GM21360 (cell line): ENCODE measurements at regions not wholly inside any gene's neighbourhood (a gene's known extent, or its start where the extent isn't known, plus 50 kb on each side); places are given as distances from the start of the nearest gene placed in this dataset.
"Not testable (repeated sequence)": the region's sequence is repeated elsewhere in the genome, so short reads cannot be mapped to it uniquely, and the experiment has no call there.

Experiments
- ATAC-seq: cut with Tn5 transposase; IDR thresholded peaks from one replicate; pipeline ENCODE4 v1.9.1; 2021; ENCODE audit warnings: mild to moderate bottlenecking, moderate library complexity; ENCODE audit not compliant: unreplicated experiment

- ATAC-seq, result not testable (repeated sequence)
These were observed 91.7 kb upstream of the OLIG2 start for GRCh38 chr21:32934068-32934467.

- no peak for ATAC-seq
These were observed 90.9 kb upstream of the OLIG2 start for GRCh38 chr21:32934829-32935228.

DNA sequence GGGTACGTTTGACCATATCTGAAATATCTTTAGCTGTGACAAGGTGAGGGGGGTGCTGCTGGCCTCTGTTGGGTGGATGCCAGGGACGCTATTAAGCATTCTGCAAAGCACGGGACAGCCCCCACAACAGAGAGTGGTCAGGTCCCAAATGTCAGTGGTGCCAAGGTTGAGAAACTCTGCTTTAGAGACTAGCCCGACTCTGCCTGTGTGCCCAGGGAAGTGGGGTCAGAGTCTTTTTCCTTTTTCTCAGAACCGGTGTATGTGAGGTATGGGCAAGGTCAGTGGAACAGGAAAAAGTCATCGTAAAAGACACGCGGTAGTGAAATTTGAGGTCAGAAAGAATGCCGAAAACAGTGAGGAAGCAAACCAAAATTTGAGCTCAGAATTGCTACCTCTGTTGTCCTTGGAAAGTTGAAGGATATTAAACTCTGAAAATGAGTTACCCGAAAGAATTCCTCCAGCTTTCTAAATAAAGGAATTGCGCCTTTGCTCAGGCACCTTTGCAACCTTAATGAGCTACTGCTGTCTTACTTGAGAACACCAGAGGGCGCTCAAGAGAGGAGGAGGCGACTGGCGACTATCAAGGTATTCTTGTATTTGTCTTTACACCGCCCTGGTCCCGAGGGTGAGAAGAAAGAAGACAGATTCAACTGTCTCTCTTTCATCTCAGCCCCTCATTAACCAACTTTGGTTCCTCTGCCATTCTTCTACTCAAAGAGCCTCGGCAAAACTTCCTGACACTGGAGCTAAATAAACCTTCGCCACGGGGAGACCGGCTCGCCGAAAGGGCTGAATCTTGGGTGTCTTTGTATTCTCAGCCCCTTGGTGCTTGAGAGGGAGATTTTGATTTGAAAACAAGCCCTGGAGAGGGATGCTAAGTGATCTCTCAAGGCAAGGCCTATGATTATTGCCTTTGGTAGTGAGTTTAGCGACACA lies 85.4 kb upstream of the OLIG2 start:
- no peak for ATAC-seq

GRCh38 chr21:32941263-32941662 lies 84.5 kb upstream of the OLIG2 start:
- no peak for ATAC-seq

GRCh38 chr21:32946654-32947053 lies 79.1 kb upstream of the OLIG2 start:
- no peak for ATAC-seq

DNA sequence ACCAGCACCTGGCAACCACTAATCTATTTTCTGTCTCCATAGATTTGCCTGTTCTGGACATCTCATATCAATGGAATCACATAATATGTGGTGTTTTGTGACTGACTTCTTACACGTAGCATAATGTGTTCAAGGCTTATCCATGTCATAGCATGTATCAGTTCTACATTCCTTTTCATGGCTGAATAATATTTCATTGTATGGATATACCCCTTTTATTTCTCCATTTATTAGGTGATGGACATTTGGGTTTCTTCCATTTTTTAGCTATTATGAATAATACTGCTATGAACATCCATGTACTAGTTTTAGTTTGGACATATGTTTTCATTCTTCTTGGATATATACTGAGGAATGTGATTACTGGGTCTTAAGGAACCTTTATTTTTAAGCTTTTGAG lies 78.0 kb upstream of the OLIG2 start:
- no peak for ATAC-seq

DNA sequence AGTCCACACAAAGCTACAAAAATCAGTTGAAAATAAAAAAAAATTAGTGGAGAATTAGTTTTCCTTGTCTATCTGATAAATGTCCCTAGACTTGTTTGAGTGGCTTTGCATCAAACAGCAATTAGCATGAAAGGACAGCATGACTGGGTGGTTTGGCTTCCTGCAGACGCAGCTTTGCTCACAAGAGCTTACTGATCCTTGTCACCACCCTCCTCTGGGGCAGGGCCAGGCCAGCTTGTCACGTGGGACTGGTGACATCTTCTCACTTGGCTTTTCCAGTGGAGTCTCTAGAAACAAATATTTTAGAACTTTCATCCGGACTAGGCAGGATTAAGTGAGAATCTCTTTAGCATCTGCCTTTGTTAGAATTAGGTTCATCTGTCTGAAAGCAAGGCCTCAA lies 76.0 kb upstream of the OLIG2 start:
- no peak for ATAC-seq

DNA sequence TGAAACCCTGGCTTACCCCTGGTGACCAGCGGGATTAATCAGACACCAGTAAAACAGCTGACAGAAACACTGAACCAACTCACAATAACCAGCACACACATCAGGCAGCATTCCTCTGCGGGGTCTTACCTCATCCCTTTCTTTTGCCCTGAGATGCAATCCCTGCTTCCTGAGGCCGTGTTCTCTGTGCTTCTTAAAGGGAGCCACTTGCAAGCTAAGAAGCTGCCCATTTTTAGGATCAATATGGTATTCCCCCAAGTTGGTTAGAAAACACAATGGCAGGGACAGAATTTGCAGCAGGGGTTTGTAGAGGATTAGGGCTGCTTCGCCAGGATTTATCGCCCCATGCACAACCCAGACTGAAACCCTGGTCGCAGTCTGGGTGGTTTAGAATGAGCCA lies 74.7 kb upstream of the OLIG2 start:
- ATAC-seq, result no peak

- no peak for ATAC-seq
These were observed 71.4 kb upstream of the OLIG2 start for GRCh38 chr21:32954353-32954752.

GRCh38 chr21:32955311-32956060 lies 70.2 kb upstream of the OLIG2 start:
- ATAC-seq, result no peak

- no peak for ATAC-seq
These were observed 69.6 kb upstream of the OLIG2 start for GRCh38 chr21:32956061-32956656.

DNA sequence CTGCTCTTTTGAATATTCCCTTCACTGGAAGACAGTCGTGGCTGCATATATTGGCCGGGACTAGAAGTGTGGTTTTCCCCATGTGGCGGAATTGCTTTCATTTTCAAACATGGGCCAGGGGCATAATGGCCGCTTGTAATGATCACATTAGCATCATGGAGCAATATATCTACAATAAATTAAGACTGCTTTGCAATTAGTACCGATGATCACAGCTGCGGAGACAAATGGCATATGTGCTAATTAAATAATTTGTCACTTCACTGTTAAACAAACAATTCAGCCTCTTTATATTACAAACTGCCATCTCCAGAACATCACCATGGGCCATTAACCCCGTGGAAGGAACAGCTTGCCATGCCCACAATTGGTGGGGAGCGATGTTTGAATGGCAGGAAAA lies 68.2 kb upstream of the OLIG2 start:
- ATAC-seq, result no peak

DNA sequence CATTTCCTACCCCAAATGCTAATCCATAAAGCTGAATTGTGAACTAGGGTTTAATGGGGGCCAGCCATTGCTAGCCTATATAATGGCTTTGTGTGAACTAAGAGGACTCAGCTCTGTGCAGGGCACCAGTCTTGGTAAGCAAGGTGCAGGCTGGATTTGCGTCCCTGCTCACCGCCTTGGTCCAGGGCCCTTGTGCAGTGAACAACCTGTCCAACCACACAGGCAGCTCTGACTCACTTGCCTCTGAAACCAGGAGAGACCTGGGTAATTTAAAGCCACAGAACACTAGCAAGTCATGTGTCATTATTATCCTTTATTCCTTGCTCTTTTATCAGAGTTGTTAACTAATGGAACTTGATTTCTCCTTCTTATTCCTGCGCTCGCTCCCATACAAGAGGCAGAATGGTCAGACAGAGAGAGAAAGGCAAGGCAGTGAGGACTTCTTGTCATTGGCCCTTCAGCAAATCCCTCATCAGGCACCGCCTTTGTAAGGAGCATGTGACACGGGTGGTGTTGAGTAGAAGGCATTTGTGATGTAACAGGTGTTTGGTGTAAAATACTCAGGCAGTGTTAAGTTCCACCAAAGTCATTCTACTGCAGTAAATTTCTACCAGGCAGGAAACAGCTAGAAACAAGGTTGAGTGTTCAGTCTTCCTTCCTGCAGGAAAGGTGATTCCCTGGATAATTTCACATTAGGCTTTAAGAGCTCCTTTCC lies 67.3 kb upstream of the OLIG2 start:
- no peak for ATAC-seq

- ATAC-seq, result no peak
These were observed 63.5 kb upstream of the OLIG2 start for GRCh38 chr21:32962268-32962667.

- no peak for ATAC-seq
These were observed 60.5 kb upstream of the OLIG2 start for GRCh38 chr21:32965129-32965680.

DNA sequence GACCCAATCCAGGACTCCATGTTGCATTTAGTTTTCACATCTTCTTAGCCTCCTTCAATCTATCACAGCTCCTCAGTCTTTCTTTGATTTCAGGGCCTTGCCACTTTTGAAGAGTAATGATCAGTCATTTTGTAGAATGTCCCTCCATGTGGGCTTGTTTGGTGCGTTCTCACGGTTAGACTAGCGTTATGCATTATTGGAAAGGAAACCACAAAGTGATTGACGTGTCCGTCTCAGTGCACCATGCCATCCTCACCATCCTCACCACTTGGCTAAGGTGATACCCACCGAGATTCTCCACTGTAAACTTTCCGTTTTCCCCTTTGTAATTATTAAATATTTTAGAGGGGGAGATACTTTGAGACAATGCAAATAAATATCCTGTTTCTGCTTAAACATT lies 59.6 kb upstream of the OLIG2 start:
- ATAC-seq, result no peak

GRCh38 chr21:32968103-32968502 lies 57.6 kb upstream of the OLIG2 start:
- not testable (repeated sequence) for ATAC-seq

DNA sequence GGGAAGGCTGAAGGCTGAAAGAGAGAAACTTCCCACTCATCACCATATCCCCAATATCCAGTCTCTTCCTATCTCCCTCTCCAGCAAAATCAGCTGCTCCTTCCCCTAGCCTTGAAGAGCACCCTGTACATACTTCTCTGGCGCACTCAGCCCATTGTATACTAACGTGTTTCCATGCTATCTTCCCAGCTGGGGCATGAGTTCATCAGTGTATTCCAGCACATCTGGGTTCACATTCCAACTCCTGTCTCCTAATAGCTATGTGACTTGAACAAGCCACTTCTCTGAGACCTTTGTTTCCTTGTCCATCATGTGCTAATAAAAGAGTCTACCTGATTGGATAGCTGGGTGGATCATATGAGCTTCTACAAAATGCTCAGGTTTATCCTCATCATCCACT lies 51.1 kb upstream of the OLIG2 start:
- no peak for ATAC-seq

- ATAC-seq, result no peak
These were observed 49.8 kb upstream of the OLIG2 start for GRCh38 chr21:32975811-32976431.
